HepG2 (cell line): ENCODE measurements at regions not wholly inside any gene's neighbourhood (a gene's known extent, or its start where the extent isn't known, plus 50 kb on each side); places are given as distances from the start of the nearest gene placed in this dataset.

Experiments
- ATAC-seq: fragments of 200-7000 bp; cut with Tn5 transposase; 3 replicates; pipeline ENCODE4 v1.9.1; 2020; ENCODE audit warnings: mild to moderate bottlenecking, moderate library complexity
- BruUV-seq: library from RNA; stranded (reverse); fragments of 400-500 nt; replicated peaks from 2 replicates; lab custom pipeline; 2021; lab: Mats Ljungman, UMichigan
- CTCF ChIA-PET: fragments of 300-600 bp; formaldehyde crosslinking; extraction: SDS; loops from one replicate; lab custom pipeline; 2021; ENCODE audit warnings: low total read pairs, inconsistent platforms, low intra/inter-chr PET ratio; lab: Yijun Ruan, JAX
- POLR2A ChIA-PET: fragments of 350-600 bp; sonication (Branson Sonifier 250); formaldehyde crosslinking; loops from one replicate; lab custom pipeline; 2020; ENCODE audit warnings: antibody characterized with exemption, inconsistent platforms; lab: Yijun Ruan, JAX
- DNase-seq: peaks from one replicate; pipeline ENCODE4 v3.0.0-alpha.2; 2015; ENCODE audit warnings: low spot score
- FAIRE-seq: peaks from 3 replicates; lab custom pipeline; 2011; peaks lifted over from hg19 to GRCh38; lab: Jason Lieb, UNC
- H2AFZ ChIP-seq: one replicate; pipeline ENCODE4 v1.6.1; 2011; ENCODE audit warnings: low read length, inconsistent platforms
- H3K27ac ChIP-seq: fragments of 300-600 bp; 3 replicates; pipeline ENCODE4 v1.8.0; 2011; ENCODE audit warnings: mixed run types, mild to moderate bottlenecking, mixed read lengths, low read length, inconsistent platforms; ENCODE audit not compliant: insufficient read depth; ENCODE audit errors: extremely low read length
- H3K27me3 ChIP-seq, 2 experiments: fragments of 200-600 bp in 1 of 2; 2 replicates in 1 of 2; 3 replicates in 1 of 2; pipeline versions ENCODE4 v1.6.0 to v1.8.0; 2011; ENCODE audit warnings: low read length in 2 of 2, mild to moderate bottlenecking in 2 of 2, moderate library complexity in 2 of 2, inconsistent platforms in 1 of 2; ENCODE audit not compliant: insufficient read depth in 2 of 2, control insufficient read depth in 1 of 2
- H3K36me3 ChIP-seq, 2 experiments: fragments of 200-600 bp in 1 of 2; replicated peaks in 1 of 2; 2 replicates in 1 of 2; 3 replicates in 1 of 2; pipeline versions ENCODE4 v1.5.1 to v1.8.0; 2011; ENCODE audit warnings: low read length in 2 of 2, inconsistent platforms in 1 of 2; ENCODE audit not compliant: insufficient read depth in 2 of 2, control insufficient read depth in 1 of 2
- H3K4me1 ChIP-seq: 2 replicates; pipeline ENCODE4 v1.5.1; 2012; ENCODE audit warnings: low read length, inconsistent platforms; ENCODE audit not compliant: insufficient read depth
- H3K4me2 ChIP-seq: 2 replicates; pipeline ENCODE4 v1.6.0; 2011; ENCODE audit warnings: low read depth, low read length, inconsistent platforms
- H3K4me3 ChIP-seq, 3 experiments: fragments of 200-600 bp in 1 of 3; sonication (generic), shearing (Covaris generic) in 1 of 3; replicated peaks in 1 of 3; 2 replicates each; pipeline ENCODE4 v1.5.1; 2011 to 2016; ENCODE audit warnings: low read length in 3 of 3, inconsistent platforms in 2 of 3, low read depth in 2 of 3, mild to moderate bottlenecking in 2 of 3, control low read depth in 1 of 3, mixed read lengths in 1 of 3; ENCODE audit not compliant: insufficient read depth in 1 of 3
- H3K79me2 ChIP-seq: one replicate; pipeline ENCODE4 v1.6.1; 2011; ENCODE audit warnings: low read length, inconsistent platforms; ENCODE audit not compliant: insufficient read depth
- H3K9ac ChIP-seq: 2 replicates; pipeline ENCODE4 v1.6.0; 2011; ENCODE audit warnings: mild to moderate bottlenecking, low read depth, low read length, inconsistent platforms; ENCODE audit not compliant: insufficient read depth
- H3K9me3 ChIP-seq: 2 replicates; pipeline ENCODE4 v1.5.1; 2012; ENCODE audit warnings: mild to moderate bottlenecking, low read length
- H4K20me1 ChIP-seq: 2 replicates; pipeline ENCODE4 v1.6.0; 2011; ENCODE audit warnings: inconsistent platforms, mild to moderate bottlenecking, low read length, moderate library complexity; ENCODE audit not compliant: insufficient read depth
- ARNTL ChIP-seq: sonication (generic); formaldehyde crosslinking; IDR thresholded peaks from 2 replicates; pipeline ENCODE4 v1.4.0; 2020; ENCODE audit warnings: mild to moderate bottlenecking, missing genetic modification reagents
- CEBPB ChIP-seq: IDR thresholded peaks from 2 replicates; pipeline ENCODE4 v1.6.1; 2011; ENCODE audit warnings: low read depth, low read length, improper control_type of control experiment, borderline replicate concordance
- CEBPG ChIP-seq: IDR thresholded peaks from 2 replicates; pipeline ENCODE4 v1.6.1; 2016
- ELF1 ChIP-seq: sonication (generic); formaldehyde crosslinking; IDR thresholded peaks from 2 replicates; pipeline ENCODE4 v1.4.0; 2020; ENCODE audit warnings: missing genetic modification reagents
- PITX1 ChIP-seq: sonication (generic); formaldehyde crosslinking; IDR thresholded peaks from 2 replicates; pipeline ENCODE4 v1.5.1; 2020; ENCODE audit warnings: mild to moderate bottlenecking, missing genetic modification reagents
- RBM39 ChIP-seq: fragments of 200-400 bp; formaldehyde crosslinking; IDR thresholded peaks from one replicate; pipeline ENCODE4 v1.6.1; 2018; ENCODE audit warnings: antibody characterized with exemption, mild to moderate bottlenecking, low read depth, low read length; ENCODE audit not compliant: poor library complexity, severe bottlenecking
- ZNF207 ChIP-seq: fragments of 450-650 bp; IDR thresholded peaks from 2 replicates; pipeline ENCODE4 v1.6.1; 2016; ENCODE audit warnings: antibody characterized with exemption, borderline replicate concordance
- ZNF569 ChIP-seq: sonication (generic); formaldehyde crosslinking; IDR thresholded peaks from 2 replicates; pipeline ENCODE4 v1.5.0; 2020; ENCODE audit warnings: mild to moderate bottlenecking, missing genetic modification reagents, moderate library complexity, borderline replicate concordance
- WGBS: methylation state at CpG from one replicate; pipeline ENCODE4 v1.1.6; 2017; ENCODE audit warnings: low lambda C conversion rate; 5-methylcytosine and 5-hydroxymethylcytosine counted together
- in situ Hi-C: cut with HindIII; loops from 2 replicates; pipeline ENCODE4 v1.10.0; 2017; ENCODE audit warnings: low pct_unique_long_range_greater_than_20kb; ENCODE audit not compliant: extremely low pct_ligation_motif_present
- intact Hi-C: fragments of 100-400 bp; cut with micrococcal nuclease; formaldehyde crosslinking; loops from one replicate; pipeline ENCODE4 v1.10.0; 2022; ENCODE audit not compliant: unreplicated experiment
- TF ChIP-seq, protein P1 (sequence below): sonication (generic); formaldehyde crosslinking; IDR thresholded peaks from 2 replicates; pipeline ENCODE4 v1.5.0; 2020; ENCODE audit warnings: missing genetic modification reagents, mild to moderate bottlenecking, borderline replicate concordance
- TF ChIP-seq, protein P2 (sequence below): sonication (generic); formaldehyde crosslinking; IDR thresholded peaks from 2 replicates; pipeline ENCODE4 v1.8.0; 2022; ENCODE audit warnings: low read depth, missing genetic modification reagents

GRCh38 chr18:67742954-67743353, 226.4 kb upstream of the DSEL start:
- peak; percentile 49 for FAIRE-seq
- Histone ChIP-seq H3K9me3 (peaks cover 11% of the 10 kb centered on the region; the same call in 1 of the 2 replicates), H3K4me1 (0 out of 2 replicates have a peak, but pooled peaks cover 8% of the 10 kb centered on the region), H3K4me3 (no peak overlapping the region), H3K27ac (no peak overlapping the region)
- intact Hi-C loops: no loop called here
- no peak for TF ChIP-seq ZNF569 (CRISPR knock-in tag)
- TF ChIP-seq CEBPB: peak; percentile 70
- peak; percentile 50; the same call in 1 of the 2 replicates for TF ChIP-seq CEBPG (CRISPR knock-in tag)
- TF ChIP-seq, all 625 proteins: peak for 2
- BruUV-seq: no TSS peak
- in situ Hi-C loops: no loop called here
- H3K79me2 ChIP-seq: no peaks in the 10 kb centered on the region
- H4K20me1 ChIP-seq: no peaks in the 10 kb centered on the region
- H2AFZ ChIP-seq: no peak overlapping the region
- CTCF ChIA-PET: no interaction called here
- no peaks in the 10 kb centered on the region for H3K36me3 ChIP-seq
- POLR2A ChIA-PET: no interaction called here
- 3% methylated on average over 1 of the region's 1 CpG for WGBS
- no peak for ATAC-seq
- H3K27me3 ChIP-seq: no peaks in the 10 kb centered on the region
- H3K4me2 ChIP-seq: no peak overlapping the region
- no peak overlapping the region for H3K9ac ChIP-seq
- peak; percentile 18 for DNase-seq

GRCh38 chr18:67742525-67742924, 226.0 kb upstream of the DSEL start:
- no peak for FAIRE-seq
- no TSS peak for BruUV-seq
- ChIA-PET CTCF (no interaction called here), POLR2A (no interaction called here)
- H3K27ac ChIP-seq: no peak overlapping the region
- no peak overlapping the region for H3K4me2 ChIP-seq
- intact Hi-C loops (no loop called here), in situ Hi-C loops (no loop called here)
- H3K79me2 ChIP-seq: no peaks in the 10 kb centered on the region
- TF ChIP-seq, protein P1, sequence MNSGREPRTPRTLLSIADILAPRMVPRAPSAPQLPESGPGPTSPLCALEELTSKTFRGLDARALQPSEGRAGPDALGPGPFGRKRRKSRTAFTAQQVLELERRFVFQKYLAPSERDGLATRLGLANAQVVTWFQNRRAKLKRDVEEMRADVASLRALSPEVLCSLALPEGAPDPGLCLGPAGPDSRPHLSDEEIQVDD (CRISPR knock-in tag): no peak
- TF ChIP-seq, protein P2, sequence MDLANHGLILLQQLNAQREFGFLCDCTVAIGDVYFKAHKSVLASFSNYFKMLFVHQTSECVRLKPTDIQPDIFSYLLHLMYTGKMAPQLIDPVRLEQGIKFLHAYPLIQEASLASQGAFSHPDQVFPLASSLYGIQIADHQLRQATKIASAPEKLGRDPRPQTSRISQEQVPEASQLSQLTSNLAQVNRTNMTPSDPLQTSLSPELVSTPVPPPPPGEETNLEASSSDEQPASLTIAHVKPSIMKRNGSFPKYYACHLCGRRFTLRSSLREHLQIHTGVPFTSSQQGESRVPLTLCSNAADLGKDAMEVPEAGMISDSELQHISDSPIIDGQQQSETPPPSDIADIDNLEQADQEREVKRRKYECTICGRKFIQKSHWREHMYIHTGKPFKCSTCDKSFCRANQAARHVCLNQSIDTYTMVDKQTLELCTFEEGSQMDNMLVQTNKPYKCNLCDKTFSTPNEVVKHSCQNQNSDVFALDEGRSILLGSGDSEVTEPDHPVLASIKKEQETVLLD (CRISPR knock-in tag): no peak
- no peak for TF ChIP-seq RBM39
- no peak for TF ChIP-seq ARNTL
- TF ChIP-seq ELF1 (CRISPR knock-in tag): no peak
- no peak for TF ChIP-seq PITX1 (CRISPR knock-in tag)
- no peak for TF ChIP-seq ZNF207
- 0% methylated on average over 1 of the region's 7 CpGs for WGBS
- no peak for DNase-seq
- no peaks in the 10 kb centered on the region for H4K20me1 ChIP-seq
- H3K9ac ChIP-seq: no peak overlapping the region
- H3K4me3 ChIP-seq: no peak overlapping the region
- peaks cover 11% of the 10 kb centered on the region; the same call in 1 of the 2 replicates for H3K9me3 ChIP-seq
- peak; percentile 56 for ATAC-seq
- no peaks in the 10 kb centered on the region for H3K27me3 ChIP-seq
- no peak overlapping the region for H2AFZ ChIP-seq
- 0 out of 2 replicates have a peak, but pooled peaks cover 8% of the 10 kb centered on the region for H3K4me1 ChIP-seq
- no peaks in the 10 kb centered on the region for H3K36me3 ChIP-seq
